Keratinocyte (primary cell): ENCODE measurements at regions not wholly inside any gene's neighbourhood (a gene's known extent, or its start where the extent isn't known, plus 50 kb on each side); places are given as distances from the start of the nearest gene placed in this dataset.

Source experiments
- DNase-seq: peaks from one replicate; pipeline ENCODE4 v3.0.0-alpha.2; 2011; ENCODE audit warnings: low read depth, missing footprints, low spot score
- FAIRE-seq: peaks from 2 replicates; lab custom pipeline; 2011; peaks lifted over from hg19 to GRCh38; lab: Jason Lieb, UNC
- H2AFZ ChIP-seq: 2 replicates; pipeline ENCODE4 v1.6.0; 2012; ENCODE audit warnings: low read length, control low read depth, inconsistent platforms; ENCODE audit not compliant: control insufficient read depth
- H3K27ac ChIP-seq: 2 replicates; pipeline ENCODE4 v1.5.1; 2011; ENCODE audit warnings: low read length; ENCODE audit not compliant: control insufficient read depth, insufficient read depth
- H3K27me3 ChIP-seq: 3 replicates; pipeline ENCODE4 v1.6.0; 2011; ENCODE audit warnings: low read length; ENCODE audit not compliant: control insufficient read depth, insufficient read depth; ENCODE audit errors: extremely low read depth
- H3K36me3 ChIP-seq, 2 experiments: 2 replicates in 1 of 2; 3 replicates in 1 of 2; pipeline ENCODE4 v1.5.1; 2011; ENCODE audit warnings: low read length in 2 of 2, mild to moderate bottlenecking in 1 of 2; ENCODE audit not compliant: control insufficient read depth in 2 of 2, insufficient read depth in 2 of 2; ENCODE audit errors: extremely low read depth in 1 of 2
- H3K4me1 ChIP-seq: 3 replicates; pipeline ENCODE4 v1.5.1; 2011; ENCODE audit warnings: low read length; ENCODE audit not compliant: control insufficient read depth, insufficient read depth; ENCODE audit errors: extremely low read depth
- H3K4me2 ChIP-seq: 3 replicates; pipeline ENCODE4 v1.6.0; 2011; ENCODE audit warnings: low read depth, low read length; ENCODE audit not compliant: control insufficient read depth, insufficient read depth; ENCODE audit errors: extremely low read depth
- H3K4me3 ChIP-seq, 3 experiments: fragments of 200-600 bp in 1 of 3; sonication (generic) in 1 of 3; 2 replicates in 2 of 3; 3 replicates in 1 of 3; pipeline ENCODE4 v1.5.1; 2011 to 2016; ENCODE audit warnings: low read length in 3 of 3, mild to moderate bottlenecking in 3 of 3, control low read depth in 2 of 3, inconsistent platforms in 1 of 3, low read depth in 1 of 3, mixed read lengths in 1 of 3, mixed run types in 1 of 3, moderate library complexity in 1 of 3; ENCODE audit not compliant: control insufficient read depth in 2 of 3, insufficient read depth in 2 of 3; ENCODE audit errors: extremely low read depth in 1 of 3
- H3K79me2 ChIP-seq: 2 replicates; pipeline ENCODE4 v1.6.0; 2012; ENCODE audit warnings: low read length; ENCODE audit not compliant: control insufficient read depth, insufficient read depth
- H3K9ac ChIP-seq: 3 replicates; pipeline ENCODE4 v1.6.0; 2011; ENCODE audit warnings: low read length; ENCODE audit not compliant: control insufficient read depth, insufficient read depth; ENCODE audit errors: extremely low read depth
- H3K9me1 ChIP-seq: 3 replicates; pipeline ENCODE4 v1.6.0; 2011; ENCODE audit warnings: low read length; ENCODE audit not compliant: control insufficient read depth, insufficient read depth; ENCODE audit errors: extremely low read depth
- H3K9me3 ChIP-seq: 2 replicates; pipeline ENCODE4 v1.5.1; 2012; ENCODE audit warnings: low read depth, low read length; ENCODE audit not compliant: control insufficient read depth
- H4K20me1 ChIP-seq: 3 replicates; pipeline ENCODE4 v1.6.0; 2011; ENCODE audit warnings: low read length; ENCODE audit not compliant: control insufficient read depth, insufficient read depth; ENCODE audit errors: extremely low read depth
- EZH2 ChIP-seq: IDR thresholded peaks from one replicate; pipeline ENCODE4 v1.6.1; 2012; ENCODE audit warnings: inconsistent platforms, mild to moderate bottlenecking, low read length, moderate library complexity
- dilution Hi-C: fragments of 300-500 bp; cut with MboI; formaldehyde crosslinking; loops from one replicate; pipeline ENCODE4 v1.7.0; 2020; ENCODE audit warnings: low sequenced_read_pairs; ENCODE audit not compliant: extremely low pct_ligation_motif_present
- TF ChIP-seq, protein P1 (sequence below), 3 experiments: IDR thresholded peaks in 1 of 3; conservative IDR thresholded peaks in 1 of 3; optimal IDR thresholded peaks in 1 of 3; 2 replicates in 2 of 3; 3 replicates in 1 of 3; pipeline versions ENCODE3 to v1.5.1; 2011; ENCODE audit warnings: low read length in 3 of 3, mild to moderate bottlenecking in 3 of 3, moderate library complexity in 2 of 3, control low read depth in 1 of 3, inconsistent platforms in 1 of 3; ENCODE audit not compliant: insufficient read depth in 2 of 3; ENCODE audit errors: extremely low read depth in 1 of 3

DNA sequence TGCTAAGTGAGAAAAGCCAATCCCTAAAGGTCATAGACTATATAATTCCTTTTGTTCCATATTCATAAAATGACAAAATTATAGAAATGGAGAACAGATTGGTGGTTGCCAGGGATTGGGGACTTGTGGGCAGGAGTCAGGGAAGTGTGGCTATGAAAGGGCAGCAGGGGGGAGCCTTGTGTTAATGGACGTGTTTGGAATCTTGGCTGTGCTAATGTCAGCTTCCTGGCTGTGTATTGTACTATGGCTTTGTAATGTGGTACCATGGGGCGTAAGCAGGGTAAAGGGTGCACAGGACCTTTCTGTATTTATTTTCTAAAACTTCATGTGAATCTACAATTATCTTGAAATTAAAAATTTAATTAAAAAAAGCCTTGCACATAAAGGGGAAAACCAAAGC is 248.5 kb downstream of the UQCRFS1 start:
- Histone ChIP-seq H3K36me3 (no peaks in the 10 kb centered on the region), H3K9me3 (no peaks in the 10 kb centered on the region), H2AFZ (no peak overlapping the region), H3K4me1 (no peaks in the 10 kb centered on the region), H3K4me2 (no peak overlapping the region), H4K20me1 (no peaks in the 10 kb centered on the region), H3K9ac (no peak overlapping the region), H3K9me1 (no peaks in the 10 kb centered on the region), H3K27me3 (no peaks in the 10 kb centered on the region), H3K4me3 (no peak overlapping the region), H3K79me2 (no peaks in the 10 kb centered on the region), H3K27ac (no peak overlapping the region)
- TF ChIP-seq, protein P1, sequence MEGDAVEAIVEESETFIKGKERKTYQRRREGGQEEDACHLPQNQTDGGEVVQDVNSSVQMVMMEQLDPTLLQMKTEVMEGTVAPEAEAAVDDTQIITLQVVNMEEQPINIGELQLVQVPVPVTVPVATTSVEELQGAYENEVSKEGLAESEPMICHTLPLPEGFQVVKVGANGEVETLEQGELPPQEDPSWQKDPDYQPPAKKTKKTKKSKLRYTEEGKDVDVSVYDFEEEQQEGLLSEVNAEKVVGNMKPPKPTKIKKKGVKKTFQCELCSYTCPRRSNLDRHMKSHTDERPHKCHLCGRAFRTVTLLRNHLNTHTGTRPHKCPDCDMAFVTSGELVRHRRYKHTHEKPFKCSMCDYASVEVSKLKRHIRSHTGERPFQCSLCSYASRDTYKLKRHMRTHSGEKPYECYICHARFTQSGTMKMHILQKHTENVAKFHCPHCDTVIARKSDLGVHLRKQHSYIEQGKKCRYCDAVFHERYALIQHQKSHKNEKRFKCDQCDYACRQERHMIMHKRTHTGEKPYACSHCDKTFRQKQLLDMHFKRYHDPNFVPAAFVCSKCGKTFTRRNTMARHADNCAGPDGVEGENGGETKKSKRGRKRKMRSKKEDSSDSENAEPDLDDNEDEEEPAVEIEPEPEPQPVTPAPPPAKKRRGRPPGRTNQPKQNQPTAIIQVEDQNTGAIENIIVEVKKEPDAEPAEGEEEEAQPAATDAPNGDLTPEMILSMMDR (optimal IDR thresholded peaks at IDR 0.05 in 1 of 3, IDR thresholded peaks at IDR 0.05 in 1 of 3, conservative IDR thresholded peaks at IDR 0.05 in 1 of 3; ENCODE audit: extremely low read depth in 1 of 3, insufficient read depth in 2 of 3, low read length in 3 of 3): no peak
- TF ChIP-seq EZH2: no peak
- dilution Hi-C loops: no loop called here
- FAIRE-seq: no peak
- no peak for DNase-seq

DNA sequence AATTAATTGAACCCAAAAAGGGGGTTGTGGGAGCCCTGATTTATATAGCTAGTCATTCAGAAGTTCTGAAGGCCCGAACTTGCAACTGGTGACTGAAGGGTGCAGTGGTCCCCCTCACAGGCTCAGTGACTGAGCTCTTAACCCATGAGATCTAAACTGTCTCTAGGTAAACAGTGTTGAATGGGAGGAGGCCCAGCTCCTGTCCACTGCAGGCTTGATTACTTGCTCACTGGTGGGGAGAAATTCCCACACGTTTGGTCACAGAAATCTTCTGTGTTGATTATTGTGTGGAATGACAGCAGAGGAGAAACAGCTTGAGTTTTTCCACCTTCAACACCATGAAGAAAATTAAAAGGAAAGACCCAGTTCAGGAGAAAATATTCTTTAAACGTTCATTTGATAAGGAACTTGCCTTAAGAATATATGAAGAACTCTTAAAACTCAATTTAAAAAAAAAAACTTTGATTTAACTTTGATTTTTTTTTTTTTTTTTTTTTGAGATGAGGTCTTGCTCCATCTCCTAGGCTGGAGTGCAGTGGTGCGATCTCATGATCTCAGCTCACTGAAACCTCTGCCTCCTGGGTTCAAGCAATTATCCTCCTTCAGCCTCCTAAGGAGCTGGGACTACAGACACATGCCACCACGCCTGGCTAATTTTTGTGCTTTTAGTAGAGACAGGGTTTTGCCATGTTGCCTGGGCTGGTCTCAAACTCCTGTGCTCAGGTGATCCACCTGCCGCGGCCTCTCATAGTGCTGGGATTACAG is 249.3 kb downstream of the UQCRFS1 start:
- Histone ChIP-seq H3K4me3 (no peak overlapping the region), H3K9ac (no peak overlapping the region), H2AFZ (no peak overlapping the region), H3K27me3 (no peaks in the 10 kb centered on the region), H3K27ac (no peak overlapping the region), H3K36me3 (no peaks in the 10 kb centered on the region), H3K9me3 (no peaks in the 10 kb centered on the region), H3K4me1 (no peaks in the 10 kb centered on the region), H3K9me1 (no peaks in the 10 kb centered on the region), H3K79me2 (no peaks in the 10 kb centered on the region), H4K20me1 (no peaks in the 10 kb centered on the region), H3K4me2 (no peak overlapping the region)
- no peak for DNase-seq
- FAIRE-seq: no peak
- TF ChIP-seq, protein P1 (optimal IDR thresholded peaks at IDR 0.05 in 1 of 3, IDR thresholded peaks at IDR 0.05 in 1 of 3, conservative IDR thresholded peaks at IDR 0.05 in 1 of 3; ENCODE audit: extremely low read depth in 1 of 3, insufficient read depth in 2 of 3, low read length in 3 of 3): no peak
- no peak for TF ChIP-seq EZH2
- dilution Hi-C loops: no loop called here
